ENCODE measurements at regions not wholly inside any gene's neighbourhood (a gene's known extent, or its start where the extent isn't known, plus 50 kb on each side); places are given as distances from the start of the nearest gene placed in this dataset.

- Histone ChIP-seq H3K4me3 (ENCODE audit: low read depth in 2 of 2, low read length in 1 of 2) (no peak overlapping the region), H4K20me1 (ENCODE audit: insufficient read depth) (no peaks in the 10 kb centered on the region), H3F3A (replicated peaks; ENCODE audit: insufficient read depth) (no peaks in the 10 kb centered on the region), H3K9ac (no peak overlapping the region), H3K9me2 (no peaks in the 10 kb centered on the region), H3K4me1 (ENCODE audit: control insufficient read depth in 1 of 2, insufficient read depth in 2 of 2, low read depth in 1 of 2, low read length in 1 of 2) (peaks cover 0 to 16% of the 10 kb centered on the region in 2 experiments; a peak in 1 of 4 replicates), H3K79me2 (ENCODE audit: insufficient read depth) (no peaks in the 10 kb centered on the region), H2AFZ (ENCODE audit: low read depth) (no peak overlapping the region), H3K36me3 (replicated peaks in 1 of 2; ENCODE audit: control insufficient read depth in 1 of 2, insufficient read depth in 2 of 2, low read length in 1 of 2) (no peaks in the 10 kb centered on the region), H3K27ac (ENCODE audit: low read depth in 2 of 2, low read length in 1 of 2) (no peak overlapping the region), H3K9me3 (peaks cover 3% of the 10 kb centered on the region; the same call in 1 of the 2 replicates), H3K4me2 (no peak overlapping the region), H3K27me3 (ENCODE audit: insufficient read depth) (no peaks in the 10 kb centered on the region)
- TF ChIP-seq EP300 (IDR thresholded peaks at IDR 0.05; ENCODE audit: borderline replicate concordance in 1 of 2, low read depth in 1 of 2, low read length in 1 of 2): no peak
- TF ChIP-seq RFX5 (IDR thresholded peaks at IDR 0.05; ENCODE audit: low read length): no peak
- TF ChIP-seq RCOR1 (IDR thresholded peaks at IDR 0.05; ENCODE audit: low read length): no peak
- TF ChIP-seq GATA2 (CRISPR knock-in tag; IDR thresholded peaks at IDR 0.05): no peak
- ChIA-PET POLR2A (no interaction called here), CTCF (interaction anchor here (1.0 to 1.4 kb wide), 3 partner anchors 11 to 38 kb away, joined by 3 to 4 read pairs (median 3); no protein-coding TSS in a partner anchor)
- WGBS (ENCODE audit: low lambda C conversion rate): 30% methylated on average over 5 of the region's 5 CpGs
- no peak for DNase-seq
Observed at GRCh38 chr2:2744107-2744506, 413.0 kb upstream of the MYT1L start.

- no peaks in the 10 kb centered on the region for H3K27me3 ChIP-seq (ENCODE audit: insufficient read depth)
- no peak overlapping the region for H3K4me3 ChIP-seq (ENCODE audit: low read depth in 2 of 2, low read length in 1 of 2)
- H3K4me2 ChIP-seq: no peak overlapping the region
- peaks cover 0 to 16% of the 10 kb centered on the region in 2 experiments; a peak in 1 of 4 replicates for H3K4me1 ChIP-seq (ENCODE audit: control insufficient read depth in 1 of 2, insufficient read depth in 2 of 2, low read depth in 1 of 2, low read length in 1 of 2)
- DNase-seq: no peak
- 20% methylated on average over 6 of the region's 6 CpGs for WGBS (ENCODE audit: low lambda C conversion rate)
- H2AFZ ChIP-seq (ENCODE audit: low read depth): no peak overlapping the region
- H3K9me2 ChIP-seq: no peaks in the 10 kb centered on the region
- no peaks in the 10 kb centered on the region for H4K20me1 ChIP-seq (ENCODE audit: insufficient read depth)
- H3K79me2 ChIP-seq (ENCODE audit: insufficient read depth): no peaks in the 10 kb centered on the region
- no peak overlapping the region for H3K27ac ChIP-seq (ENCODE audit: low read depth in 2 of 2, low read length in 1 of 2)
- no peaks in the 10 kb centered on the region for H3K36me3 ChIP-seq (replicated peaks in 1 of 2; ENCODE audit: control insufficient read depth in 1 of 2, insufficient read depth in 2 of 2, low read length in 1 of 2)
- H3F3A ChIP-seq (replicated peaks; ENCODE audit: insufficient read depth): no peaks in the 10 kb centered on the region
- POLR2A ChIA-PET: no interaction called here
- H3K9ac ChIP-seq: no peak overlapping the region
- CTCF ChIA-PET: no interaction called here
- peaks cover 3% of the 10 kb centered on the region; the same call in 1 of the 2 replicates for H3K9me3 ChIP-seq
- no peak for TF ChIP-seq TEAD4 (IDR thresholded peaks at IDR 0.05; ENCODE audit: borderline replicate concordance, insufficient read depth)
- no peak for TF ChIP-seq EP300 (IDR thresholded peaks at IDR 0.05; ENCODE audit: borderline replicate concordance in 1 of 2, low read depth in 1 of 2, low read length in 1 of 2)
- TF ChIP-seq TAF1 (IDR thresholded peaks at IDR 0.05; ENCODE audit: borderline replicate concordance, low read depth, low read length): no peak
- TF ChIP-seq EZH2phosphoT487 (IDR thresholded peaks at IDR 0.05; ENCODE audit: borderline replicate concordance, low read depth): no peak
- TF ChIP-seq MXI1 (IDR thresholded peaks at IDR 0.05; ENCODE audit: low read depth, low read length): no peak
- no peak for TF ChIP-seq CHD2 (IDR thresholded peaks at IDR 0.05; ENCODE audit: low read length, partially characterized antibody)
- TF ChIP-seq, protein P1, sequence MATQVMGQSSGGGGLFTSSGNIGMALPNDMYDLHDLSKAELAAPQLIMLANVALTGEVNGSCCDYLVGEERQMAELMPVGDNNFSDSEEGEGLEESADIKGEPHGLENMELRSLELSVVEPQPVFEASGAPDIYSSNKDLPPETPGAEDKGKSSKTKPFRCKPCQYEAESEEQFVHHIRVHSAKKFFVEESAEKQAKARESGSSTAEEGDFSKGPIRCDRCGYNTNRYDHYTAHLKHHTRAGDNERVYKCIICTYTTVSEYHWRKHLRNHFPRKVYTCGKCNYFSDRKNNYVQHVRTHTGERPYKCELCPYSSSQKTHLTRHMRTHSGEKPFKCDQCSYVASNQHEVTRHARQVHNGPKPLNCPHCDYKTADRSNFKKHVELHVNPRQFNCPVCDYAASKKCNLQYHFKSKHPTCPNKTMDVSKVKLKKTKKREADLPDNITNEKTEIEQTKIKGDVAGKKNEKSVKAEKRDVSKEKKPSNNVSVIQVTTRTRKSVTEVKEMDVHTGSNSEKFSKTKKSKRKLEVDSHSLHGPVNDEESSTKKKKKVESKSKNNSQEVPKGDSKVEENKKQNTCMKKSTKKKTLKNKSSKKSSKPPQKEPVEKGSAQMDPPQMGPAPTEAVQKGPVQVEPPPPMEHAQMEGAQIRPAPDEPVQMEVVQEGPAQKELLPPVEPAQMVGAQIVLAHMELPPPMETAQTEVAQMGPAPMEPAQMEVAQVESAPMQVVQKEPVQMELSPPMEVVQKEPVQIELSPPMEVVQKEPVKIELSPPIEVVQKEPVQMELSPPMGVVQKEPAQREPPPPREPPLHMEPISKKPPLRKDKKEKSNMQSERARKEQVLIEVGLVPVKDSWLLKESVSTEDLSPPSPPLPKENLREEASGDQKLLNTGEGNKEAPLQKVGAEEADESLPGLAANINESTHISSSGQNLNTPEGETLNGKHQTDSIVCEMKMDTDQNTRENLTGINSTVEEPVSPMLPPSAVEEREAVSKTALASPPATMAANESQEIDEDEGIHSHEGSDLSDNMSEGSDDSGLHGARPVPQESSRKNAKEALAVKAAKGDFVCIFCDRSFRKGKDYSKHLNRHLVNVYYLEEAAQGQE (IDR thresholded peaks at IDR 0.05; ENCODE audit: low read depth, low read length): no peak
- TF ChIP-seq GABPA (IDR thresholded peaks at IDR 0.05; ENCODE audit: low read depth): no peak
- TF ChIP-seq RAD21 (IDR thresholded peaks at IDR 0.05; ENCODE audit: low read length): no peak
- TF ChIP-seq USF1 (IDR thresholded peaks at IDR 0.05; ENCODE audit: borderline replicate concordance, low read depth): no peak
- no peak for TF ChIP-seq IRF3 (IDR thresholded peaks at IDR 0.05; ENCODE audit: low read depth, low read length)
- TF ChIP-seq CTCF (IDR thresholded peaks at IDR 0.05): no peak
- no peak for TF ChIP-seq POLR2AphosphoS5 (IDR thresholded peaks at IDR 0.05; ENCODE audit: low read depth, low read length)
- TF ChIP-seq, protein P2, sequence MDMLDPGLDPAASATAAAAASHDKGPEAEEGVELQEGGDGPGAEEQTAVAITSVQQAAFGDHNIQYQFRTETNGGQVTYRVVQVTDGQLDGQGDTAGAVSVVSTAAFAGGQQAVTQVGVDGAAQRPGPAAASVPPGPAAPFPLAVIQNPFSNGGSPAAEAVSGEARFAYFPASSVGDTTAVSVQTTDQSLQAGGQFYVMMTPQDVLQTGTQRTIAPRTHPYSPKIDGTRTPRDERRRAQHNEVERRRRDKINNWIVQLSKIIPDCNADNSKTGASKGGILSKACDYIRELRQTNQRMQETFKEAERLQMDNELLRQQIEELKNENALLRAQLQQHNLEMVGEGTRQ (IDR thresholded peaks at IDR 0.05; ENCODE audit: borderline replicate concordance, low read depth, low read length): no peak
Observed at GRCh38 chr2:2743164-2743571, 412.1 kb upstream of the MYT1L start.
